H9 (cell line): ENCODE measurements at regions not wholly inside any gene's neighbourhood (a gene's known extent, or its start where the extent isn't known, plus 50 kb on each side); places are given as distances from the start of the nearest gene placed in this dataset.

Source experiments
- DNase-seq: peaks from one replicate; pipeline ENCODE4 v3.0.0-alpha.2; 2017
- H2AFZ ChIP-seq: one replicate; pipeline ENCODE4 v1.6.1; 2013; ENCODE audit warnings: mild to moderate bottlenecking, low read length, control low read depth, moderate library complexity
- H2AK5ac ChIP-seq: 2 replicates; pipeline ENCODE4 v1.6.1; 2013; ENCODE audit warnings: low read length, control low read depth, mixed read lengths; ENCODE audit not compliant: insufficient read length
- H2BK120ac ChIP-seq: one replicate; pipeline ENCODE4 v1.6.1; 2013; ENCODE audit warnings: low read depth, mild to moderate bottlenecking, low read length, control low read depth, inconsistent platforms; ENCODE audit not compliant: poor library complexity, severe bottlenecking
- H2BK12ac ChIP-seq: 2 replicates; pipeline ENCODE4 v1.6.1; 2013; ENCODE audit warnings: low read length, control low read depth, mixed read lengths, low read depth; ENCODE audit not compliant: insufficient read length
- H2BK15ac ChIP-seq: 2 replicates; pipeline ENCODE4 v1.6.1; 2013; ENCODE audit warnings: low read depth, low read length, control low read depth
- H2BK20ac ChIP-seq: one replicate; pipeline ENCODE4 v1.6.1; 2013; ENCODE audit warnings: low read depth, mild to moderate bottlenecking, low read length, control low read depth, inconsistent platforms; ENCODE audit not compliant: poor library complexity, severe bottlenecking
- H2BK5ac ChIP-seq: 2 replicates; pipeline ENCODE4 v1.6.1; 2013; ENCODE audit warnings: low read length, control low read depth, mixed read lengths; ENCODE audit not compliant: insufficient read length
- H3K14ac ChIP-seq: 2 replicates; pipeline ENCODE4 v1.6.1; 2013; ENCODE audit warnings: low read length, control low read depth; ENCODE audit not compliant: insufficient read depth
- H3K18ac ChIP-seq: 2 replicates; pipeline ENCODE4 v1.6.1; 2013; ENCODE audit warnings: low read depth, mild to moderate bottlenecking, mixed read lengths, low read length, control low read depth; ENCODE audit not compliant: insufficient read length
- H3K23ac ChIP-seq: 2 replicates; pipeline ENCODE4 v1.6.1; 2013; ENCODE audit warnings: low read length, control low read depth, mixed read lengths, low read depth; ENCODE audit not compliant: insufficient read length
- H3K23me2 ChIP-seq: 2 replicates; pipeline ENCODE4 v1.6.1; 2013; ENCODE audit warnings: low read depth, mild to moderate bottlenecking, mixed read lengths, low read length, control low read depth; ENCODE audit not compliant: insufficient read length, poor library complexity, severe bottlenecking
- H3K27ac ChIP-seq: 2 replicates; pipeline ENCODE4 v1.5.1; 2013; ENCODE audit warnings: low read length, control low read depth, mixed read lengths, low read depth; ENCODE audit not compliant: insufficient read length
- H3K27me3 ChIP-seq: 2 replicates; pipeline ENCODE4 v1.6.1; 2013; ENCODE audit warnings: low read length, control low read depth, inconsistent platforms; ENCODE audit not compliant: insufficient read depth
- H3K4ac ChIP-seq: 2 replicates; pipeline ENCODE4 v1.6.1; 2013; ENCODE audit warnings: low read depth, mild to moderate bottlenecking, control low read depth, inconsistent platforms, low read length, moderate library complexity
- H3K4me1 ChIP-seq: 2 replicates; pipeline ENCODE4 v1.6.1; 2013; ENCODE audit warnings: low read length, control low read depth, inconsistent platforms; ENCODE audit not compliant: insufficient read depth
- H3K4me2 ChIP-seq: 2 replicates; pipeline ENCODE4 v1.6.1; 2013; ENCODE audit warnings: low read length, control low read depth, mixed read lengths; ENCODE audit not compliant: insufficient read length, insufficient read depth
- H3K56ac ChIP-seq: 2 replicates; pipeline ENCODE4 v1.6.1; 2013; ENCODE audit warnings: low read depth, mild to moderate bottlenecking, mixed read lengths, low read length, control low read depth; ENCODE audit not compliant: insufficient read length
- H3K79me1 ChIP-seq: 2 replicates; pipeline ENCODE4 v1.6.1; 2013; ENCODE audit warnings: low read depth, mild to moderate bottlenecking, moderate library complexity, low read length, control low read depth, inconsistent platforms; ENCODE audit not compliant: insufficient read depth, poor library complexity, severe bottlenecking
- H3K79me2 ChIP-seq: 2 replicates; pipeline ENCODE4 v1.6.1; 2013; ENCODE audit warnings: low read length, control low read depth, inconsistent platforms; ENCODE audit not compliant: insufficient read depth
- H3K9ac ChIP-seq: 2 replicates; pipeline ENCODE4 v1.6.1; 2013; ENCODE audit warnings: low read length, control low read depth, mixed read lengths; ENCODE audit not compliant: insufficient read length; ENCODE audit errors: extremely low read depth
- H3K9me3 ChIP-seq: one replicate; pipeline ENCODE4 v1.6.1; 2013; ENCODE audit warnings: low read depth, low read length, inconsistent platforms; ENCODE audit not compliant: control insufficient read depth
- H3T11ph ChIP-seq: one replicate; pipeline ENCODE4 v1.6.1; 2013; ENCODE audit warnings: mild to moderate bottlenecking, low read length, control low read depth, inconsistent platforms
- H4K20me1 ChIP-seq: one replicate; pipeline ENCODE4 v1.6.1; 2013; ENCODE audit not compliant: control insufficient read depth, insufficient read length, insufficient read depth
- H4K5ac ChIP-seq: 2 replicates; pipeline ENCODE4 v1.6.1; 2013; ENCODE audit warnings: low read depth, mild to moderate bottlenecking, mixed read lengths, low read length, control low read depth; ENCODE audit not compliant: insufficient read length
- H4K8ac ChIP-seq: replicated peaks from 2 replicates; pipeline ENCODE4 v1.6.1; 2013; ENCODE audit warnings: low read length, control low read depth, mixed read lengths, low read depth; ENCODE audit not compliant: insufficient read length
- H4K91ac ChIP-seq: 2 replicates; pipeline ENCODE4 v1.6.1; 2013; ENCODE audit warnings: low read depth, mild to moderate bottlenecking, moderate library complexity, mixed read lengths, low read length, control low read depth; ENCODE audit not compliant: insufficient read length
- H3K27ac Mint-ChIP-seq, 3 experiments: 2 replicates in 2 of 3; 3 replicates in 1 of 3; pipeline ENCODE4 v1.8.0; 2020 to 2021; ENCODE audit warnings: mixed read lengths in 3 of 3, mild to moderate bottlenecking in 1 of 3, moderate library complexity in 1 of 3
- H3K27me3 Mint-ChIP-seq: 2 replicates; pipeline ENCODE4 v1.8.0; 2021; ENCODE audit warnings: low read depth, mild to moderate bottlenecking, moderate library complexity, mixed read lengths
- H3K36me3 Mint-ChIP-seq, 3 experiments: 2 replicates in 2 of 3; 3 replicates in 1 of 3; pipeline ENCODE4 v1.8.0; 2020 to 2021; ENCODE audit warnings: low read depth in 3 of 3, mixed read lengths in 3 of 3; ENCODE audit not compliant: insufficient read depth in 1 of 3
- H3K4me1 Mint-ChIP-seq, 2 experiments: 2 replicates each; pipeline ENCODE4 v1.8.0; 2020; ENCODE audit warnings: mixed read lengths in 2 of 2
- H3K4me3 Mint-ChIP-seq, 2 experiments: 2 replicates in 1 of 2; 3 replicates in 1 of 2; pipeline ENCODE4 v1.8.0; 2020 to 2021; ENCODE audit warnings: mild to moderate bottlenecking in 2 of 2, mixed read lengths in 2 of 2, moderate library complexity in 1 of 2
- H3K9me3 Mint-ChIP-seq, 2 experiments: 2 replicates in 1 of 2; 3 replicates in 1 of 2; pipeline ENCODE4 v1.8.0; 2020; ENCODE audit warnings: mild to moderate bottlenecking in 2 of 2, mixed read lengths in 2 of 2, moderate library complexity in 1 of 2
- WGBS: extraction: QIAGEN DNeasy Blood & Tissue Kit; methylation state at CpG from one replicate; pipeline ENCODE4 v1.1.7; 2013; ENCODE audit warnings: missing lambda C conversion rate, low lambda C conversion rate, mixed read lengths; ENCODE audit not compliant: insufficient read length; ENCODE audit errors: extremely low coverage; 5-methylcytosine and 5-hydroxymethylcytosine counted together
- TF ChIP-seq, protein P1 (sequence below): fragments of 200-600 bp; sonication (generic); conservative IDR thresholded peaks from 3 replicates; pipeline ENCODE4 v1.8.0; 2021; ENCODE audit warnings: antibody characterized with exemption, mild to moderate bottlenecking

DNA sequence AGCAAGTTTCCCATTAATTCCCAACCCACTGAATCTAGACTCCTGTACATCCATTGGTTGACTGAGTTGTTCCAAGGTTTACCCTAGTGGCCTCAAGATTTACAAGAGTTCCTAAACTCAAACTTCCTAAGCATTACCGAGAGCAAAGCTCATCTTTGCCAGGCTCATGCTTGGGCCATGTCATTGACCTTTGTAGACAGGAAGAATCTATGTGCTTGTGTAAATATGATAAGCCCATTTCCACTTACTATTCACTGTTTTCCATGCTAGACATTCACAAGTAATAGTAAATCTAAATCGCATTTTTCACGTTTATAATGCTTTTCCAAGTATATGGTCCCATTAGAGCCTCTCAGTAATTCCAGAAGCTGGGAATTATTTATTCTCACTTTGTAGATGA is 534.5 kb upstream of the CLINT1 start:
- Histone ChIP-seq H3K23me2 (no peaks in the 10 kb centered on the region), H2BK15ac (no peak overlapping the region), H3K4me2 (no peak overlapping the region), H4K8ac (no peak overlapping the region), H2BK20ac (no peak overlapping the region), H3K9ac (no peak overlapping the region), H3K14ac (no peak overlapping the region), H4K20me1 (no peaks in the 10 kb centered on the region), H3K79me2 (no peaks in the 10 kb centered on the region), H3K56ac (no peak overlapping the region), H3K4me1 (no peaks in the 10 kb centered on the region), H2BK5ac (no peak overlapping the region), H3K18ac (no peak overlapping the region), H4K91ac (no peak overlapping the region), H2AK5ac (no peak overlapping the region), H2BK120ac (no peak overlapping the region), H3K23ac (no peak overlapping the region), H3K79me1 (no peaks in the 10 kb centered on the region), H3K4ac (no peak overlapping the region), H4K5ac (no peak overlapping the region), H3T11ph (no peak overlapping the region), H3K27me3 (no peaks in the 10 kb centered on the region), H3K27ac (no peak overlapping the region), H2AFZ (no peak overlapping the region), H2BK12ac (no peak overlapping the region), H3K9me3 (no peaks in the 10 kb centered on the region)
- no peak overlapping the region for H3K27ac Mint-ChIP-seq
- no peak for DNase-seq
- no CpG with 5 or more reads among the region's 3 CpGs for WGBS
- H3K4me3 Mint-ChIP-seq: no peak overlapping the region
- no peaks in the 10 kb centered on the region for H3K27me3 Mint-ChIP-seq
- no peaks in the 10 kb centered on the region for H3K9me3 Mint-ChIP-seq
- TF ChIP-seq, protein P1, sequence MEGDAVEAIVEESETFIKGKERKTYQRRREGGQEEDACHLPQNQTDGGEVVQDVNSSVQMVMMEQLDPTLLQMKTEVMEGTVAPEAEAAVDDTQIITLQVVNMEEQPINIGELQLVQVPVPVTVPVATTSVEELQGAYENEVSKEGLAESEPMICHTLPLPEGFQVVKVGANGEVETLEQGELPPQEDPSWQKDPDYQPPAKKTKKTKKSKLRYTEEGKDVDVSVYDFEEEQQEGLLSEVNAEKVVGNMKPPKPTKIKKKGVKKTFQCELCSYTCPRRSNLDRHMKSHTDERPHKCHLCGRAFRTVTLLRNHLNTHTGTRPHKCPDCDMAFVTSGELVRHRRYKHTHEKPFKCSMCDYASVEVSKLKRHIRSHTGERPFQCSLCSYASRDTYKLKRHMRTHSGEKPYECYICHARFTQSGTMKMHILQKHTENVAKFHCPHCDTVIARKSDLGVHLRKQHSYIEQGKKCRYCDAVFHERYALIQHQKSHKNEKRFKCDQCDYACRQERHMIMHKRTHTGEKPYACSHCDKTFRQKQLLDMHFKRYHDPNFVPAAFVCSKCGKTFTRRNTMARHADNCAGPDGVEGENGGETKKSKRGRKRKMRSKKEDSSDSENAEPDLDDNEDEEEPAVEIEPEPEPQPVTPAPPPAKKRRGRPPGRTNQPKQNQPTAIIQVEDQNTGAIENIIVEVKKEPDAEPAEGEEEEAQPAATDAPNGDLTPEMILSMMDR: no peak
- no peaks in the 10 kb centered on the region for H3K36me3 Mint-ChIP-seq
- H3K4me1 Mint-ChIP-seq: 0 out of 4 replicates have a peak, but pooled peaks cover 0 to 3% of the 10 kb centered on the region in 2 experiments
